Psoas muscle (tissue), 7 donors: ENCODE measurements at regions not wholly inside any gene's neighbourhood (a gene's known extent, or its start where the extent isn't known, plus 50 kb on each side); places are given as distances from the start of the nearest gene placed in this dataset.
"Not testable (repeated sequence)": the region's sequence is repeated elsewhere in the genome, so short reads cannot be mapped to it uniquely, and the experiment has no call there.

Source experiments
- ATAC-seq, 4 donors: fragments of 200-7000 bp; cut with Tn5 transposase; one replicate each; pipeline ENCODE4 v1.9.1; 2020; ENCODE audit warnings: moderate library complexity in 3 of 4, mild to moderate bottlenecking in 2 of 4
- DNase-seq, 2 donors: peaks; one replicate each; pipeline ENCODE4 v3.0.0-alpha.2; 2020
- H3K27ac ChIP-seq: fragments of 200-600 bp; one replicate; pipeline ENCODE4 v1.8.0; 2022
- H3K27me3 ChIP-seq, 3 donors: fragments of 200-600 bp in 1 of 3; one replicate each; pipeline versions ENCODE4 v1.6.1 to v1.8.0; 2013 to 2022; ENCODE audit warnings: low read length in 2 of 3, mild to moderate bottlenecking in 2 of 3, moderate library complexity in 1 of 3; ENCODE audit not compliant: insufficient read depth in 3 of 3
- H3K36me3 ChIP-seq, 2 donors: fragments of 200-600 bp in 1 of 2; one replicate each; pipeline versions ENCODE4 v1.6.1 to v1.8.0; 2013 to 2022; ENCODE audit warnings: low read depth in 1 of 2, mild to moderate bottlenecking in 1 of 2, moderate library complexity in 1 of 2; ENCODE audit not compliant: insufficient read depth in 1 of 2
- H3K4me1 ChIP-seq: fragments of 200-600 bp; one replicate; pipeline ENCODE4 v1.8.0; 2022
- H3K4me3 ChIP-seq: fragments of 200-600 bp; one replicate; pipeline ENCODE4 v1.8.0; 2022; ENCODE audit warnings: mild to moderate bottlenecking
- H3K9me3 ChIP-seq: fragments of 200-600 bp; one replicate; pipeline ENCODE4 v1.8.0; 2022
- CTCF ChIP-seq: fragments of 200-600 bp; IDR thresholded peaks from one replicate; pipeline ENCODE4 v1.8.0; 2022; ENCODE audit warnings: antibody characterized with exemption
- WGBS, 3 donors: extraction: QIAGEN DNeasy Blood & Tissue Kit; methylation state at CpG; one replicate each; pipeline versions ENCODE4 v1.1.6 to v1.1.7; 2013; 5-methylcytosine and 5-hydroxymethylcytosine counted together
- intact Hi-C, 2 donors: fragments of 100-400 bp; cut with DNase I; formaldehyde crosslinking; loops; one replicate each; pipeline versions ENCODE4 v1.11.0 to v1.14.2; 2022
- donor health status: healthy with polysubstance abuse.
- donor health status: DM: no; HTN: no; CAD: no; lungs with moderate emphysema.
- donor health status: Bipolar disorder and iron deficiency.
- donor health status: healthy.
- donor health status: DM: yes; HTN: yes; CAD: no.
- donor health status: DM: no; HTN: no; CAD: no.
- donor health status: DM: yes; HTN: yes; CAD: no.

- no peak for DNase-seq
- Histone ChIP-seq H3K27me3 (no peaks in the 10 kb centered on the region), H3K9me3 (no peaks in the 10 kb centered on the region), H3K4me3 (no peak overlapping the region), H3K27ac (no peak overlapping the region), H3K4me1 (peaks cover 13% of the 10 kb centered on the region), H3K36me3 (no peaks in the 10 kb centered on the region)
- no peak for TF ChIP-seq CTCF
- ATAC-seq = no peak
- 97 to 98% (median 98%) methylated on average over 1 of the region's 1 CpG for WGBS, 3 donors
- intact Hi-C loops = no loop called here
Observed at GRCh38 chr6:125586605-125587004, 162.8 kb upstream of the HEY2 start.

- intact Hi-C loops = no loop called here
- no peak overlapping the region for H3K4me3 ChIP-seq
- WGBS, 3 donors = 69 to 78% (median 77%) methylated on average over 11 of the region's 11 CpGs
- no peak for DNase-seq
- ATAC-seq = no peak
- no peak for TF ChIP-seq CTCF
- H3K9me3 ChIP-seq = no peaks in the 10 kb centered on the region
- H3K4me1 ChIP-seq = peaks cover 13% of the 10 kb centered on the region
- H3K27ac ChIP-seq = no peak overlapping the region
- no peaks in the 10 kb centered on the region for H3K27me3 ChIP-seq
- H3K36me3 ChIP-seq = no peaks in the 10 kb centered on the region
Observed at GRCh38 chr6:125587666-125588632, 161.5 kb upstream of the HEY2 start.

GRCh38 chr6:125591796-125592195 lies 157.6 kb upstream of the HEY2 start:
- ATAC-seq, H3K36me3 ChIP-seq, DNase-seq, H3K9me3 ChIP-seq, H3K4me3 ChIP-seq, H3K27ac ChIP-seq, H3K27me3 ChIP-seq: not testable (repeated sequence)
- 82 to 95% (median 93%) methylated on average over 3 of the region's 3 CpGs for WGBS, 3 donors
- intact Hi-C loops = loop anchor here (10.0 kb wide), 1 partner anchor 277 kb away; no protein-coding TSS in a partner anchor
- peaks cover 19% of the 10 kb centered on the region for H3K4me1 ChIP-seq

- no peak for ATAC-seq
- Histone ChIP-seq H3K27ac (no peak overlapping the region), H3K4me1 (peaks cover 23% of the 10 kb centered on the region), H3K27me3 (no peaks in the 10 kb centered on the region), H3K9me3 (no peaks in the 10 kb centered on the region), H3K4me3 (no peak overlapping the region), H3K36me3 (no peaks in the 10 kb centered on the region)
- intact Hi-C loops = loop anchor here (10.0 kb wide), 1 partner anchor 279 kb away; no protein-coding TSS in a partner anchor
- no peak for DNase-seq
- TF ChIP-seq CTCF = no peak
Observed at GRCh38 chr6:125593746-125594145, 155.7 kb upstream of the HEY2 start.

GRCh38 chr6:125596020-125596419 lies 153.4 kb upstream of the HEY2 start:
- ATAC-seq (peak in 1 of 4 donors; percentile 18), DNase-seq (no peak)
- intact Hi-C loops = loop anchor here (5.0 to 10.0 kb wide), 2 partner anchors 151 to 281 kb away; partner anchors contain the start of gene HEY2 (in 1 of the 2)
- Histone ChIP-seq H3K27ac (peak overlapping the region; percentile 92), H3K4me1 (peaks cover 29% of the 10 kb centered on the region), H3K9me3 (no peaks in the 10 kb centered on the region), H3K36me3 (no peaks in the 10 kb centered on the region), H3K4me3 (no peak overlapping the region), H3K27me3 (no peaks in the 10 kb centered on the region)
- TF ChIP-seq CTCF = no peak
- 44 to 72% (median 47%) methylated on average over 3 of the region's 3 CpGs for WGBS, 3 donors
